OCI-LY1 (cell line): ENCODE measurements at regions not wholly inside any gene's neighbourhood (a gene's known extent, or its start where the extent isn't known, plus 50 kb on each side); places are given as distances from the start of the nearest gene placed in this dataset.

Experiments
- H2AFZ ChIP-seq: fragments of 200-600 bp; sonication (generic), shearing (Covaris generic); 2 replicates; pipeline ENCODE4 v1.6.0; 2014; ENCODE audit warnings: antibody characterized with exemption, mild to moderate bottlenecking, low read length
- H3F3A ChIP-seq: fragments of 200-600 bp; sonication (generic), shearing (Covaris generic); 2 replicates; pipeline ENCODE4 v1.6.0; 2014; ENCODE audit warnings: mild to moderate bottlenecking, antibody characterized with exemption, low read length, moderate library complexity; ENCODE audit not compliant: insufficient read depth
- H3K27ac ChIP-seq: fragments of 200-600 bp; sonication (generic); 2 replicates; pipeline ENCODE4 v1.5.1; 2014; ENCODE audit warnings: low read length, mixed run types, mild to moderate bottlenecking, low read depth; ENCODE audit not compliant: poor library complexity, severe bottlenecking
- H3K27me3 ChIP-seq: fragments of 200-600 bp; sonication (generic); 2 replicates; pipeline ENCODE4 v1.6.0; 2014; ENCODE audit warnings: antibody characterized with exemption, mild to moderate bottlenecking, low read length, moderate library complexity; ENCODE audit not compliant: insufficient read depth
- H3K36me3 ChIP-seq: fragments of 200-600 bp; sonication (generic); 2 replicates; pipeline ENCODE4 v1.6.1; 2014; ENCODE audit warnings: mild to moderate bottlenecking, antibody characterized with exemption, low read length, moderate library complexity, mixed read lengths; ENCODE audit not compliant: insufficient read depth
- H3K4me1 ChIP-seq: fragments of 200-600 bp; sonication (generic); 2 replicates; pipeline ENCODE4 v1.5.1; 2014; ENCODE audit warnings: mild to moderate bottlenecking, low read length, moderate library complexity; ENCODE audit not compliant: insufficient read depth, severe bottlenecking
- H3K4me2 ChIP-seq: fragments of 200-600 bp; sonication (generic), shearing (Covaris generic); 2 replicates; pipeline ENCODE4 v1.6.1; 2014; ENCODE audit warnings: low read length
- H3K4me3 ChIP-seq: fragments of 200-600 bp; sonication (generic); 2 replicates; pipeline ENCODE4 v1.5.1; 2014; ENCODE audit warnings: low read length, low read depth, mild to moderate bottlenecking, mixed read lengths; ENCODE audit not compliant: poor library complexity, severe bottlenecking
- H3K79me2 ChIP-seq: fragments of 200-600 bp; shearing (Covaris generic); 2 replicates; pipeline ENCODE4 v1.6.1; 2016; ENCODE audit warnings: mixed run types, low read length, mixed read lengths; ENCODE audit not compliant: insufficient read depth
- H3K9ac ChIP-seq: fragments of 200-600 bp; sonication (generic), shearing (Covaris generic); 2 replicates; pipeline ENCODE4 v1.6.1; 2014; ENCODE audit warnings: mild to moderate bottlenecking, low read length, mixed read lengths
- H3K9me2 ChIP-seq: fragments of 200-600 bp; sonication (generic), shearing (Covaris generic); 2 replicates; pipeline ENCODE4 v1.6.1; 2014; ENCODE audit warnings: low read depth, mild to moderate bottlenecking, low read length, mixed read lengths
- H3K9me3 ChIP-seq: fragments of 200-600 bp; shearing (Covaris generic); 2 replicates; pipeline ENCODE4 v1.6.1; 2014; ENCODE audit warnings: low read length, mixed read lengths
- H4K20me1 ChIP-seq: fragments of 200-600 bp; sonication (generic), shearing (Covaris generic); 2 replicates; pipeline ENCODE4 v1.6.0; 2016; ENCODE audit warnings: mild to moderate bottlenecking, low read length; ENCODE audit not compliant: insufficient read depth
- EZH2 ChIP-seq: fragments of 200-600 bp; sonication (generic), shearing (Covaris generic); IDR thresholded peaks from 2 replicates; pipeline ENCODE4 v1.8.0; 2017; ENCODE audit warnings: borderline replicate concordance, mixed run types, mild to moderate bottlenecking, antibody characterized with exemption, low read length, moderate library complexity, mixed read lengths
- TF ChIP-seq, protein P1 (sequence below): fragments of 200-600 bp; sonication (generic), shearing (Covaris generic); IDR thresholded peaks from 2 replicates; pipeline ENCODE4 v1.5.1; 2017; ENCODE audit warnings: mild to moderate bottlenecking, antibody characterized with exemption, low read length, moderate library complexity, mixed read lengths

DNA sequence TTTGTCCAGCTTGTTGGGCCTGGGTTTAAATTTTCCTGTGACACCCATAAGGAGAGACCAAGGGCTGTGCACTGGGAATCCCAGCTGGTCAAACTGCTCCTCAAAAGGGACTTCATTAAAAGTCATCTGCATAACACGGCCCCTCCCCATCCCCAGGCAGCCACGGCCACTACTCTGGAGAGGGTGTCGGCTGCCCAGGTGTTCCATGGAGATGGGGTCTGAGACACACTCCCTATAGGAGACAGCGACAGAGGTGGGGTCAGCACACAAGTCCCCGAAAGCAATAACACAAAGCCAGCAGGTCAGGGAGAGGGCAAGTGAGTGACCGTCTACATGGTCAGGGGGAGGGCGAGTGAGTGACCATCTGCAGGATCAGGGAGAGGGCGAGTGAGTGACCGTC lies 75.6 kb upstream of the BCL11B start:
- Histone ChIP-seq H3K9me2 (no peaks in the 10 kb centered on the region), H3K36me3 (no peaks in the 10 kb centered on the region), H3K9me3 (no peaks in the 10 kb centered on the region), H3K4me2 (no peak overlapping the region), H2AFZ (no peak overlapping the region), H3K27ac (no peak overlapping the region), H3K9ac (no peak overlapping the region), H3F3A (no peaks in the 10 kb centered on the region), H3K4me3 (no peak overlapping the region), H4K20me1 (no peaks in the 10 kb centered on the region), H3K79me2 (no peaks in the 10 kb centered on the region), H3K27me3 (0 out of 2 replicates have a peak, but pooled peaks cover 4% of the 10 kb centered on the region), H3K4me1 (no peaks in the 10 kb centered on the region)
- no peak for TF ChIP-seq EZH2
- TF ChIP-seq, protein P1, sequence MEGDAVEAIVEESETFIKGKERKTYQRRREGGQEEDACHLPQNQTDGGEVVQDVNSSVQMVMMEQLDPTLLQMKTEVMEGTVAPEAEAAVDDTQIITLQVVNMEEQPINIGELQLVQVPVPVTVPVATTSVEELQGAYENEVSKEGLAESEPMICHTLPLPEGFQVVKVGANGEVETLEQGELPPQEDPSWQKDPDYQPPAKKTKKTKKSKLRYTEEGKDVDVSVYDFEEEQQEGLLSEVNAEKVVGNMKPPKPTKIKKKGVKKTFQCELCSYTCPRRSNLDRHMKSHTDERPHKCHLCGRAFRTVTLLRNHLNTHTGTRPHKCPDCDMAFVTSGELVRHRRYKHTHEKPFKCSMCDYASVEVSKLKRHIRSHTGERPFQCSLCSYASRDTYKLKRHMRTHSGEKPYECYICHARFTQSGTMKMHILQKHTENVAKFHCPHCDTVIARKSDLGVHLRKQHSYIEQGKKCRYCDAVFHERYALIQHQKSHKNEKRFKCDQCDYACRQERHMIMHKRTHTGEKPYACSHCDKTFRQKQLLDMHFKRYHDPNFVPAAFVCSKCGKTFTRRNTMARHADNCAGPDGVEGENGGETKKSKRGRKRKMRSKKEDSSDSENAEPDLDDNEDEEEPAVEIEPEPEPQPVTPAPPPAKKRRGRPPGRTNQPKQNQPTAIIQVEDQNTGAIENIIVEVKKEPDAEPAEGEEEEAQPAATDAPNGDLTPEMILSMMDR: no peak

DNA sequence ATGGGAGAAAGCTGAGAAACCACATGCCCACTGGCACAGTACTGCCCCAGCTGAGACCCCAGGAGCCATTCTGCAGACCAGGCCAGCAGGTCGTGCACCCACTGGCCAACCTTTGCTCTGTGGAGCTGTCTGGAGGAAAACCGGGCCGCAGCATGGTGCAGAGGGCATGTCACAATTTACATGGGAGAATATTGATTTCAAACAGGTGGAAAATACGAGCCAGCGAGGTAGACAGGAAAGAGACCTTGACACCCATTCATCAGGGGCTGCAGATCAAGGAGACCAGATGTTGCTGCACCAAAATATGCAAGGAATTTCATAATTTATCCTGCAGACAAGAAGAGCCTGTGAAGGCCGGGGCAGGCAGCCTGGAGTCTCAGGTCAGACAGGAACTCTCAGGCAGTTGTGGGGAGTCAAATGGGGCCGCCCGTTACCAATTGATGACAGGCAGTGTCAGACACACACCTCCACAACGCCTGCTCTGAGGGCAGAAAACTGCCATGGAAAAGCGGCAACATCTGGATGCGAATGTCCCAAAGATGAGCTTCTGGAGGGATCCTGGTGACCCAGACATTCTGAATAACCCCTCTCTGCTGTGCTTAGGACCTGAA lies 74.6 kb upstream of the BCL11B start:
- Histone ChIP-seq H2AFZ (no peak overlapping the region), H3K27me3 (0 out of 2 replicates have a peak, but pooled peaks cover 5% of the 10 kb centered on the region), H3K79me2 (no peaks in the 10 kb centered on the region), H3K4me3 (no peak overlapping the region), H3K27ac (no peak overlapping the region), H3K9me3 (no peaks in the 10 kb centered on the region), H3F3A (no peaks in the 10 kb centered on the region), H3K4me2 (no peak overlapping the region), H4K20me1 (no peaks in the 10 kb centered on the region), H3K36me3 (no peaks in the 10 kb centered on the region), H3K9me2 (no peaks in the 10 kb centered on the region), H3K9ac (no peak overlapping the region), H3K4me1 (no peaks in the 10 kb centered on the region)
- TF ChIP-seq EZH2: no peak
- TF ChIP-seq, protein P1: no peak

DNA sequence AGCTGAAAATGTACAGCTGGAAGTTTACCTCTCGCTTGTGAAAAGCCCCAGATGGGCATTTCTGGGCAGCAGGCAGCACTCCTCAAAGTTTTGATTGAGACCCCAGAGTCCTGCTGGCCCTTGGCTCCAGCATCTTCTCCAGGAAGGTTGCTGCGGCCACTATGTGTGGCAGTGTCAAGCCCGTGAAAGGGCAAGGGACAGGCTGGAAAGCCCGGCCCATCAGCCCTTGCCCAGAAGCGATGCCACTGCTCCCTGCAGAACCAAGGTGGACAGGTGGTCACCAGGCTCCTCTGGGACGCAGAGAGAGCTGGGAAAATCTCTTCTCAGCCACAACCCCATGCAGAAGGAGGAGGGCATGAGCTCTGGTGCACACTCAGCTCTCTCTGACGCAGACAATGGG lies 73.5 kb upstream of the BCL11B start:
- no peaks in the 10 kb centered on the region for H3K9me3 ChIP-seq
- no peaks in the 10 kb centered on the region for H3F3A ChIP-seq
- H2AFZ ChIP-seq: no peak overlapping the region
- no peak overlapping the region for H3K4me2 ChIP-seq
- H3K36me3 ChIP-seq: no peaks in the 10 kb centered on the region
- no peaks in the 10 kb centered on the region for H3K9me2 ChIP-seq
- no peaks in the 10 kb centered on the region for H4K20me1 ChIP-seq
- H3K9ac ChIP-seq: no peak overlapping the region
- no peak overlapping the region for H3K27ac ChIP-seq
- H3K79me2 ChIP-seq: no peaks in the 10 kb centered on the region
- no peak for TF ChIP-seq EZH2
- TF ChIP-seq, protein P1: no peak
- no peaks in the 10 kb centered on the region for H3K4me1 ChIP-seq
- no peak overlapping the region for H3K4me3 ChIP-seq
- 0 out of 2 replicates have a peak, but pooled peaks cover 5% of the 10 kb centered on the region for H3K27me3 ChIP-seq
